Prostate gland (tissue), 2 donors: ENCODE measurements at regions not wholly inside any gene's neighbourhood (a gene's known extent, or its start where the extent isn't known, plus 50 kb on each side); places are given as distances from the start of the nearest gene placed in this dataset.

Experiments
- DNase-seq: peaks from one replicate; pipeline ENCODE4 v3.0.0-alpha.2; 2019; ENCODE audit warnings: low spot score
- H3K27ac ChIP-seq, 2 donors: fragments of 200-600 bp; sonication (generic); 2 replicates each; pipeline ENCODE4 v1.5.1; 2017 to 2019
- H3K27me3 ChIP-seq: fragments of 200-600 bp; sonication (generic); replicated peaks from 2 replicates; pipeline ENCODE4 v1.5.1; 2019; ENCODE audit not compliant: insufficient read depth
- H3K36me3 ChIP-seq, 2 donors: fragments of 200-600 bp; sonication (generic); 1 replicate in 1 of 2; 2 replicates in 1 of 2; pipeline versions ENCODE4 v1.5.1 to v1.8.1; 2017 to 2019
- H3K4me1 ChIP-seq: fragments of 200-600 bp; sonication (generic); replicated peaks from 2 replicates; pipeline ENCODE4 v1.5.1; 2019
- H3K4me3 ChIP-seq, 2 donors: fragments of 200-600 bp; sonication (generic); 2 replicates each; pipeline ENCODE4 v1.5.1; 2017 to 2019
- H3K9me3 ChIP-seq: fragments of 200-600 bp; sonication (generic); 2 replicates; pipeline ENCODE4 v1.5.1; 2017
- CTCF ChIP-seq, 4 experiments: fragments of 200-600 bp in 2 of 4; fragments of 450-650 bp in 2 of 4; sonication (generic) in 2 of 4; IDR thresholded peaks; 1 replicate in 3 of 4; 2 replicates in 1 of 4; pipeline ENCODE4 v1.5.1; 2016 to 2019; ENCODE audit warnings: antibody characterized with exemption in 4 of 4, mild to moderate bottlenecking in 2 of 4, moderate library complexity in 2 of 4
- POLR2A ChIP-seq: fragments of 450-650 bp; IDR thresholded peaks from one replicate; pipeline ENCODE4 v1.6.1; 2016; ENCODE audit warnings: antibody characterized with exemption, mild to moderate bottlenecking
- POLR2AphosphoS5 ChIP-seq: sonication (generic); formaldehyde crosslinking; IDR thresholded peaks from one replicate; pipeline ENCODE4 v1.6.1; 2017; ENCODE audit warnings: antibody characterized with exemption
- WGBS: methylation state at CpG from one replicate; pipeline ENCODE4 v1.1.5; 2018; 5-methylcytosine and 5-hydroxymethylcytosine counted together
- intact Hi-C: fragments of 100-400 bp; cut with DNase I; formaldehyde crosslinking; loops from one replicate; pipeline ENCODE4 v1.14.2; 2022

- 83% methylated on average over 3 of the region's 3 CpGs for WGBS
Observed at GRCh38 chr2:145674705-145675104, 1154.8 kb upstream of the ZEB2 start.

GRCh38 chr2:145669301-145669700 lies 1149.4 kb upstream of the ZEB2 start:
- H3K27me3 ChIP-seq = no peaks in the 10 kb centered on the region
- H3K4me1 ChIP-seq = no peaks in the 10 kb centered on the region
- no peak overlapping the region for H3K27ac ChIP-seq
- 74% methylated on average over 1 of the region's 1 CpG for WGBS
- intact Hi-C loops = no loop called here
- H3K4me3 ChIP-seq = no peak overlapping the region
- TF ChIP-seq POLR2A = no peak
- no peak for TF ChIP-seq CTCF (IDR thresholded peaks at IDR 0.05)
- no peak for TF ChIP-seq POLR2AphosphoS5
- no peak for DNase-seq
- no peaks in the 10 kb centered on the region for H3K9me3 ChIP-seq
- H3K36me3 ChIP-seq = no peaks in the 10 kb centered on the region

More at GRCh38 chr2:145674705-145675104, 1154.8 kb upstream of the ZEB2 start:
- Histone ChIP-seq H3K9me3 (no peaks in the 10 kb centered on the region), H3K4me1 (no peaks in the 10 kb centered on the region), H3K4me3 (no peak overlapping the region), H3K36me3 (no peaks in the 10 kb centered on the region), H3K27ac (no peak overlapping the region), H3K27me3 (no peaks in the 10 kb centered on the region)
- no peak for TF ChIP-seq POLR2AphosphoS5
- TF ChIP-seq POLR2A = no peak
- TF ChIP-seq CTCF (IDR thresholded peaks at IDR 0.05) = no peak
- intact Hi-C loops = no loop called here
- DNase-seq = no peak

- TF ChIP-seq POLR2AphosphoS5 (no peak), POLR2A (no peak), CTCF (IDR thresholded peaks at IDR 0.05) (no peak)
- H3K9me3 ChIP-seq = no peaks in the 10 kb centered on the region
- no peak for DNase-seq
- no peak overlapping the region for H3K27ac ChIP-seq
- 77% methylated on average over 3 of the region's 3 CpGs for WGBS
- H3K4me3 ChIP-seq = no peak overlapping the region
- no peaks in the 10 kb centered on the region for H3K27me3 ChIP-seq
- no peaks in the 10 kb centered on the region for H3K36me3 ChIP-seq
- no peaks in the 10 kb centered on the region for H3K4me1 ChIP-seq
- intact Hi-C loops = no loop called here
Observed at GRCh38 chr2:145666552-145666951, 1146.6 kb upstream of the ZEB2 start.

GRCh38 chr2:145657265-145657664 lies 1137.3 kb upstream of the ZEB2 start:
- Histone ChIP-seq H3K27me3 (no peaks in the 10 kb centered on the region), H3K36me3 (no peaks in the 10 kb centered on the region), H3K9me3 (no peaks in the 10 kb centered on the region), H3K4me3 (no peak overlapping the region), H3K4me1 (no peaks in the 10 kb centered on the region), H3K27ac (no peak overlapping the region)
- 83% methylated on average over 3 of the region's 3 CpGs for WGBS
- intact Hi-C loops = no loop called here
- TF ChIP-seq POLR2A = no peak
- no peak for TF ChIP-seq CTCF (IDR thresholded peaks at IDR 0.05)
- no peak for TF ChIP-seq POLR2AphosphoS5
- DNase-seq = no peak

GRCh38 chr2:145655165-145655765 lies 1135.3 kb upstream of the ZEB2 start:
- no peak overlapping the region for H3K27ac ChIP-seq
- WGBS = 85% methylated on average over 5 of the region's 5 CpGs
- no peaks in the 10 kb centered on the region for H3K36me3 ChIP-seq
- H3K4me1 ChIP-seq = no peaks in the 10 kb centered on the region
- TF ChIP-seq POLR2AphosphoS5 (no peak), CTCF (IDR thresholded peaks at IDR 0.05) (no peak), POLR2A (no peak)
- no peak for DNase-seq
- H3K27me3 ChIP-seq = no peaks in the 10 kb centered on the region
- no peak overlapping the region for H3K4me3 ChIP-seq
- intact Hi-C loops = no loop called here
- no peaks in the 10 kb centered on the region for H3K9me3 ChIP-seq
